ENCODE measurements at regions not wholly inside any gene's neighbourhood (a gene's known extent, or its start where the extent isn't known, plus 50 kb on each side); places are given as distances from the start of the nearest gene placed in this dataset.

- TF ChIP-seq POLR2AphosphoS5 (IDR thresholded peaks at IDR 0.05; ENCODE audit: low read depth, low read length) (no peak), TAF1 (IDR thresholded peaks at IDR 0.05; ENCODE audit: borderline replicate concordance, insufficient read depth, low read length) (no peak), REST (IDR thresholded peaks at IDR 0.05; ENCODE audit: insufficient read depth in 1 of 2, low read depth in 2 of 2, low read length in 2 of 2) (no peak), SIN3A (IDR thresholded peaks at IDR 0.05; ENCODE audit: borderline replicate concordance, insufficient read depth, low read length) (no peak)
Observed at GRCh38 chr3:117510396-117510795, 800.8 kb downstream of the TUSC7 start.

Measured in PFSK-1 (cell line).